ENCODE measurements at regions not wholly inside any gene's neighbourhood (a gene's known extent, or its start where the extent isn't known, plus 50 kb on each side); places are given as distances from the start of the nearest gene placed in this dataset.

DNA sequence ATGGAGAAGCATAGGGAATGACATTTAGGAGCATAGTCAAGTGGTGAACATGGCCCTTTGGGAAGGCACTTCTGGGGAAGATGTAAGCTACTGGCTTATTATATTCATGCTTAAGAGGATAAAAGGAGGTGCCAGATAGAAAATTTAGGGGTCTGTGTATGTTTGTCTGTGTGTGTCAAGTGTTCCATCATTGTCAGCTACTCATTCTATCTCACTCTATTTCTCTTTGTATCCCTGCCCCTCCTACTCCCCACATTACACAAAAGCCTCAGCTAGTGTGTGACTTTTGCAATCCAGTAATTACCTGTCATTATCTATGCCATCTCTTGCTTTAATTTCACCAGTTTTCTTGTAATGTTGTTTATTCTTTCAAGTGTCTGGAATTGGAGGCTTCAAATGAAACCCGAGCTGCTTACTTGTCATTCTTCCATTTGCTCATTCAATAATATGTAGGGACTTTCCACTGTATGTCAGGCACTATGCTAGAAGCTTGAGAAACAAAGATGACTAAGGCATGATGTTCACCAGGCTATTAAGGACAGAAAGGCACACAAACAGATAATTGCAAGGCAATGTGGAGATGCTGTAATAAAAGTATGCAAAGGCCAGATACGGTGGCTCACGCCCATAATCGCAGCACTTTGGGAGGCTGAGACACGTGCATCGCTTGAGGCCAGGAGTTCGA lies 229.8 kb upstream of the TEX13C start:
- no peaks in the 10 kb centered on the region for H3K9me3 ChIP-seq (ENCODE audit: insufficient read depth, low read depth, low read length)
- H3K4me1 ChIP-seq (ENCODE audit: control insufficient read depth in 1 of 2, insufficient read depth in 2 of 2, low read length in 2 of 2) = no peaks in the 10 kb centered on the region
- no peak overlapping the region for H4K12ac ChIP-seq (ENCODE audit: low read depth, low read length)
- H2BK12ac ChIP-seq (ENCODE audit: low read length) = no peak overlapping the region
- H3K4ac ChIP-seq (ENCODE audit: low read depth, low read length) = no peak overlapping the region
- no peak overlapping the region for H3K27ac ChIP-seq (ENCODE audit: low read depth, low read length)
- H3K4me3 ChIP-seq (ENCODE audit: low read depth, low read length) = no peak overlapping the region
- H3K79me2 ChIP-seq (ENCODE audit: control insufficient read depth, insufficient read depth, low read length, poor library complexity) = no peaks in the 10 kb centered on the region
- no peak overlapping the region for H2BK120ac ChIP-seq (ENCODE audit: insufficient read depth, low read length, poor library complexity)
- no peak overlapping the region for H4K91ac ChIP-seq (ENCODE audit: low read depth, low read length)
- no peak overlapping the region for H4K8ac ChIP-seq (ENCODE audit: low read depth, low read length)
- DNase-seq = no peak
- H3K79me1 ChIP-seq (ENCODE audit: low read length) = no peaks in the 10 kb centered on the region
- H3K14ac ChIP-seq (ENCODE audit: low read length) = no peak overlapping the region
- H3K36me3 ChIP-seq (ENCODE audit: control insufficient read depth in 1 of 2, insufficient read depth in 2 of 2, low read length in 2 of 2) = no peaks in the 10 kb centered on the region
- no CpG with 5 or more reads among the region's 7 CpGs for WGBS (ENCODE audit: extremely low coverage, insufficient coverage, insufficient read length)
- H3K27me3 ChIP-seq (ENCODE audit: insufficient read depth, low read length) = no peaks in the 10 kb centered on the region
- no peak overlapping the region for H3K18ac ChIP-seq (ENCODE audit: low read length)
- no peak overlapping the region for H3K9ac ChIP-seq (ENCODE audit: low read length)
- H2BK5ac ChIP-seq (ENCODE audit: low read depth, low read length, poor library complexity) = no peak overlapping the region
- no peak overlapping the region for H3K23ac ChIP-seq (ENCODE audit: low read length)
- no peak overlapping the region for H2AK5ac ChIP-seq (ENCODE audit: low read length)
- no peak overlapping the region for H2AFZ ChIP-seq (ENCODE audit: insufficient read depth, low read length, poor library complexity)
- H3K4me2 ChIP-seq (ENCODE audit: low read length) = no peak overlapping the region

DNA sequence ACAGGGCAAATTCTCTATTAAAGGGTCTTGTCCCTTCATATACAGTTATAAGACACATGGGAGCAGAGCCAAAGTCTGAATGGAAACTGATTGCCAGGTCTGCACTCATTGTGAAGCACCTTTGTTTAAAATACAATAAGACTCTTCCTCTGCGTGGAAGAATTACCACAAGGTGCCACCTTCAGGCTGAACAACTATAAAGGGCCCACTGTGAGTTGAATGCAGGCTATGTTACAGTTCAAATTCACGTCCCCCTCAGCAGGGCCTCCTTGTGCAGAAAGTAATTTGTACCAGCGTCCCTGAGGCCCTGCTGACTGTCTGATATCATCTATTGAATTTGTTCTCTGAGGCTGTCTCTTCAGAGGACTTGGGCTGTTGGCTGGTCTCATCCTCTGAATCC lies 225.8 kb upstream of the TEX13C start:
- no CpG with 5 or more reads among the region's 3 CpGs for WGBS (ENCODE audit: extremely low coverage, insufficient coverage, insufficient read length)
- no peaks in the 10 kb centered on the region for H3K9me3 ChIP-seq (ENCODE audit: insufficient read depth, low read depth, low read length)

DNA sequence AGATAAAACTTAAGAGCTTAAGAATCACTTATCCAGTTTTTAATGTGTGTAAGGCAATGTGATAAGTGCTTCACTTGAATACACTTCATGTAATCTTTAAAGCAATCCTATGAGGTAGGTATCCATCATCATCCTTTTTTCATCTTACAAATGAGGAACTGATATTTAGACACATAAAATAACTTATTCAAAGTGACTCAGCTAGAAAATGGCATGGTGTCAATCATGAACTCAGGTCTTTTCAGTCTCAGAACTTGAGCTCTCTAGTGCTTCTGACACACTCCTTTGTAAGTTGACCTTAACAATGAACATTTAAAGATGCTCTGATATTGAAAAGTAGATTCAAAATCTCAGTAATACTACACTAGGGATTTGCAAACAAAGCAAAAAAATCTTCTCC lies 224.8 kb upstream of the TEX13C start:
- Histone ChIP-seq H3K79me1 (ENCODE audit: low read length) (no peaks in the 10 kb centered on the region), H2BK5ac (ENCODE audit: low read depth, low read length, poor library complexity) (no peak overlapping the region), H3K36me3 (ENCODE audit: control insufficient read depth in 1 of 2, insufficient read depth in 2 of 2, low read length in 2 of 2) (no peaks in the 10 kb centered on the region), H3K4me1 (ENCODE audit: control insufficient read depth in 1 of 2, insufficient read depth in 2 of 2, low read length in 2 of 2) (no peaks in the 10 kb centered on the region), H3K79me2 (ENCODE audit: control insufficient read depth, insufficient read depth, low read length, poor library complexity) (no peaks in the 10 kb centered on the region), H2AK5ac (ENCODE audit: low read length) (no peak overlapping the region), H3K4ac (ENCODE audit: low read depth, low read length) (no peak overlapping the region), H4K12ac (ENCODE audit: low read depth, low read length) (no peak overlapping the region), H3K18ac (ENCODE audit: low read length) (no peak overlapping the region), H3K9me3 (ENCODE audit: insufficient read depth, low read depth, low read length) (no peaks in the 10 kb centered on the region), H3K4me3 (ENCODE audit: low read depth, low read length) (no peak overlapping the region), H3K4me2 (ENCODE audit: low read length) (no peak overlapping the region), H4K91ac (ENCODE audit: low read depth, low read length) (no peak overlapping the region), H3K27ac (ENCODE audit: low read depth, low read length) (no peak overlapping the region), H2BK12ac (ENCODE audit: low read length) (no peak overlapping the region), H3K27me3 (ENCODE audit: insufficient read depth, low read length) (no peaks in the 10 kb centered on the region), H3K23ac (ENCODE audit: low read length) (no peak overlapping the region), H3K9ac (ENCODE audit: low read length) (no peak overlapping the region), H3K14ac (ENCODE audit: low read length) (no peak overlapping the region), H2AFZ (ENCODE audit: insufficient read depth, low read length, poor library complexity) (no peak overlapping the region), H4K8ac (ENCODE audit: low read depth, low read length) (no peak overlapping the region), H2BK120ac (ENCODE audit: insufficient read depth, low read length, poor library complexity) (no peak overlapping the region)
- DNase-seq = no peak

More for the DNA sequence above, 225.8 kb upstream of the TEX13C start:
- H3K14ac ChIP-seq (ENCODE audit: low read length) = no peak overlapping the region
- no peak overlapping the region for H3K27ac ChIP-seq (ENCODE audit: low read depth, low read length)
- no peaks in the 10 kb centered on the region for H3K27me3 ChIP-seq (ENCODE audit: insufficient read depth, low read length)
- no peak overlapping the region for H2AFZ ChIP-seq (ENCODE audit: insufficient read depth, low read length, poor library complexity)
- no peak overlapping the region for H2BK12ac ChIP-seq (ENCODE audit: low read length)
- no peaks in the 10 kb centered on the region for H3K79me1 ChIP-seq (ENCODE audit: low read length)
- no peak overlapping the region for H3K9ac ChIP-seq (ENCODE audit: low read length)
- no peaks in the 10 kb centered on the region for H3K79me2 ChIP-seq (ENCODE audit: control insufficient read depth, insufficient read depth, low read length, poor library complexity)
- no peak overlapping the region for H3K18ac ChIP-seq (ENCODE audit: low read length)
- H3K4me3 ChIP-seq (ENCODE audit: low read depth, low read length) = no peak overlapping the region
- no peak overlapping the region for H2BK5ac ChIP-seq (ENCODE audit: low read depth, low read length, poor library complexity)
- H4K12ac ChIP-seq (ENCODE audit: low read depth, low read length) = no peak overlapping the region
- no peak overlapping the region for H4K8ac ChIP-seq (ENCODE audit: low read depth, low read length)
- no peak overlapping the region for H3K4ac ChIP-seq (ENCODE audit: low read depth, low read length)
- H3K36me3 ChIP-seq (ENCODE audit: control insufficient read depth in 1 of 2, insufficient read depth in 2 of 2, low read length in 2 of 2) = no peaks in the 10 kb centered on the region
- H2AK5ac ChIP-seq (ENCODE audit: low read length) = no peak overlapping the region
- H3K4me2 ChIP-seq (ENCODE audit: low read length) = no peak overlapping the region
- no peak overlapping the region for H3K23ac ChIP-seq (ENCODE audit: low read length)
- no peaks in the 10 kb centered on the region for H3K4me1 ChIP-seq (ENCODE audit: control insufficient read depth in 1 of 2, insufficient read depth in 2 of 2, low read length in 2 of 2)
- no peak for DNase-seq
- H2BK120ac ChIP-seq (ENCODE audit: insufficient read depth, low read length, poor library complexity) = no peak overlapping the region
- no peak overlapping the region for H4K91ac ChIP-seq (ENCODE audit: low read depth, low read length)

DNA sequence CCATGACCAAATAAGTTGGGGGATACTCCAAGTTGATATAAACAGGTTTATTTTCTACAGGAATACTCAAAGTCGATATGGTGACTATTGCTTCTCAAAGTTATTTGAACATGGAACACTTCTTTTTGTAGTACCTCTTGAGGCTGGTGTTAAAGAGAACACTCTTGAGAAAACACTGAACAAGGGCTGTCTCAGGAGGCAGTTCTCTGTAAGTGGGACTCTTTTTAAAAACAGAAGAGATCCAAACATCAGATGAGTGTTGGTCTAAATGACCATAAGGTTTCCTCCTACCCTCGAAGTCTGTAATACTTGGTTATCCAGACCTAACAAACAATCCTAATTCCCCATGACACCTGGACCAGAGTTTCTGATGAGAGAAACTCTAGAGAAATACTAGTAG lies 223.2 kb upstream of the TEX13C start:
- Histone ChIP-seq H3K4me3 (ENCODE audit: low read depth, low read length) (no peak overlapping the region), H2BK12ac (ENCODE audit: low read length) (no peak overlapping the region), H2AFZ (ENCODE audit: insufficient read depth, low read length, poor library complexity) (no peak overlapping the region), H3K4ac (ENCODE audit: low read depth, low read length) (no peak overlapping the region), H3K9me3 (ENCODE audit: insufficient read depth, low read depth, low read length) (no peaks in the 10 kb centered on the region), H3K4me2 (ENCODE audit: low read length) (no peak overlapping the region), H4K91ac (ENCODE audit: low read depth, low read length) (no peak overlapping the region), H3K27me3 (ENCODE audit: insufficient read depth, low read length) (no peaks in the 10 kb centered on the region), H3K27ac (ENCODE audit: low read depth, low read length) (no peak overlapping the region), H2AK5ac (ENCODE audit: low read length) (no peak overlapping the region), H3K14ac (ENCODE audit: low read length) (no peak overlapping the region), H4K8ac (ENCODE audit: low read depth, low read length) (no peak overlapping the region), H4K12ac (ENCODE audit: low read depth, low read length) (no peak overlapping the region), H2BK120ac (ENCODE audit: insufficient read depth, low read length, poor library complexity) (no peak overlapping the region), H3K36me3 (ENCODE audit: control insufficient read depth in 1 of 2, insufficient read depth in 2 of 2, low read length in 2 of 2) (no peaks in the 10 kb centered on the region), H3K79me2 (ENCODE audit: control insufficient read depth, insufficient read depth, low read length, poor library complexity) (no peaks in the 10 kb centered on the region), H3K23ac (ENCODE audit: low read length) (no peak overlapping the region), H3K18ac (ENCODE audit: low read length) (no peak overlapping the region), H3K4me1 (ENCODE audit: control insufficient read depth in 1 of 2, insufficient read depth in 2 of 2, low read length in 2 of 2) (no peaks in the 10 kb centered on the region), H3K9ac (ENCODE audit: low read length) (no peak overlapping the region), H2BK5ac (ENCODE audit: low read depth, low read length, poor library complexity) (no peak overlapping the region), H3K79me1 (ENCODE audit: low read length) (no peaks in the 10 kb centered on the region)
- no peak for DNase-seq
- no CpG with 5 or more reads among the region's 2 CpGs for WGBS (ENCODE audit: extremely low coverage, insufficient coverage, insufficient read length)

Measured in trophoblast cell (in vitro differentiated cells and primary cell).